ENCODE measurements at regions not wholly inside any gene's neighbourhood (a gene's known extent, or its start where the extent isn't known, plus 50 kb on each side); places are given as distances from the start of the nearest gene placed in this dataset.

- Mint-ChIP-seq H3K4me1 (ENCODE audit: low read depth) (no peaks in the 10 kb centered on the region), H3K36me3 (ENCODE audit: low read depth) (no peaks in the 10 kb centered on the region), H3K9me3 (peaks cover 12% of the 10 kb centered on the region), H3K27me3 (ENCODE audit: low read depth) (no peaks in the 10 kb centered on the region), H3K4me3 (no peak overlapping the region), H3K27ac (no peak overlapping the region)
- no peak for DNase-seq (ENCODE audit: low spot score)
Observed at GRCh38 chr5:28483327-28484025, 1445.1 kb upstream of the CDH9 start.

GRCh38 chr5:28473531-28474107 is 1435.2 kb upstream of the CDH9 start:
- no peak for DNase-seq (ENCODE audit: low spot score)
- H3K27me3 Mint-ChIP-seq (ENCODE audit: low read depth), result no peaks in the 10 kb centered on the region
- H3K4me1 Mint-ChIP-seq (ENCODE audit: low read depth), result no peaks in the 10 kb centered on the region
- H3K4me3 Mint-ChIP-seq, result no peak overlapping the region
- H3K27ac Mint-ChIP-seq, result no peak overlapping the region
- H3K9me3 Mint-ChIP-seq, result peaks cover 46% of the 10 kb centered on the region
- H3K36me3 Mint-ChIP-seq (ENCODE audit: low read depth), result no peaks in the 10 kb centered on the region

- Mint-ChIP-seq H3K4me1 (ENCODE audit: low read depth) (no peaks in the 10 kb centered on the region), H3K36me3 (ENCODE audit: low read depth) (no peaks in the 10 kb centered on the region), H3K27ac (no peak overlapping the region), H3K4me3 (no peak overlapping the region), H3K27me3 (ENCODE audit: low read depth) (no peaks in the 10 kb centered on the region), H3K9me3 (peaks cover 44% of the 10 kb centered on the region)
- DNase-seq (ENCODE audit: low spot score), result no peak
Observed at GRCh38 chr5:28468166-28468565, 1429.8 kb upstream of the CDH9 start.

GRCh38 chr5:28463728-28464127 is 1425.3 kb upstream of the CDH9 start:
- Mint-ChIP-seq H3K36me3 (ENCODE audit: low read depth) (no peaks in the 10 kb centered on the region), H3K4me3 (no peak overlapping the region), H3K4me1 (ENCODE audit: low read depth) (no peaks in the 10 kb centered on the region), H3K9me3 (peaks cover 20% of the 10 kb centered on the region), H3K27me3 (ENCODE audit: low read depth) (no peaks in the 10 kb centered on the region), H3K27ac (no peak overlapping the region)
- DNase-seq (ENCODE audit: low spot score), result no peak

GRCh38 chr5:28451483-28451882 is 1413.1 kb upstream of the CDH9 start:
- H3K4me1 Mint-ChIP-seq (ENCODE audit: low read depth), result no peaks in the 10 kb centered on the region
- H3K36me3 Mint-ChIP-seq (ENCODE audit: low read depth), result no peaks in the 10 kb centered on the region
- H3K4me3 Mint-ChIP-seq, result no peak overlapping the region
- no peak for DNase-seq (ENCODE audit: low spot score)
- peaks cover 37% of the 10 kb centered on the region for H3K9me3 Mint-ChIP-seq
- no peak overlapping the region for H3K27ac Mint-ChIP-seq
- H3K27me3 Mint-ChIP-seq (ENCODE audit: low read depth), result no peaks in the 10 kb centered on the region

GRCh38 chr5:28450997-28451396 is 1412.6 kb upstream of the CDH9 start:
- H3K9me3 Mint-ChIP-seq, result peaks cover 37% of the 10 kb centered on the region
- no peak for DNase-seq (ENCODE audit: low spot score)
- no peaks in the 10 kb centered on the region for H3K36me3 Mint-ChIP-seq (ENCODE audit: low read depth)
- H3K27ac Mint-ChIP-seq, result no peak overlapping the region
- no peak overlapping the region for H3K4me3 Mint-ChIP-seq
- H3K4me1 Mint-ChIP-seq (ENCODE audit: low read depth), result no peaks in the 10 kb centered on the region
- H3K27me3 Mint-ChIP-seq (ENCODE audit: low read depth), result no peaks in the 10 kb centered on the region

GRCh38 chr5:28448791-28449190 is 1410.4 kb upstream of the CDH9 start:
- Mint-ChIP-seq H3K27me3 (ENCODE audit: low read depth) (no peaks in the 10 kb centered on the region), H3K36me3 (ENCODE audit: low read depth) (no peaks in the 10 kb centered on the region), H3K4me1 (ENCODE audit: low read depth) (no peaks in the 10 kb centered on the region), H3K27ac (no peak overlapping the region), H3K4me3 (no peak overlapping the region), H3K9me3 (peaks cover 41% of the 10 kb centered on the region)
- no peak for DNase-seq (ENCODE audit: low spot score)

GRCh38 chr5:28430565-28431178 is 1392.3 kb upstream of the CDH9 start:
- Mint-ChIP-seq H3K4me3 (no peak overlapping the region), H3K27me3 (ENCODE audit: low read depth) (no peaks in the 10 kb centered on the region), H3K36me3 (ENCODE audit: low read depth) (no peaks in the 10 kb centered on the region), H3K4me1 (ENCODE audit: low read depth) (no peaks in the 10 kb centered on the region), H3K27ac (no peak overlapping the region), H3K9me3 (peaks cover 37% of the 10 kb centered on the region)
- no peak for DNase-seq (ENCODE audit: low spot score)

GRCh38 chr5:28421141-28421540 is 1382.8 kb upstream of the CDH9 start:
- H3K4me3 Mint-ChIP-seq, result no peak overlapping the region
- no peaks in the 10 kb centered on the region for H3K4me1 Mint-ChIP-seq (ENCODE audit: low read depth)
- no peaks in the 10 kb centered on the region for H3K36me3 Mint-ChIP-seq (ENCODE audit: low read depth)
- DNase-seq (ENCODE audit: low spot score), result no peak
- no peaks in the 10 kb centered on the region for H3K27me3 Mint-ChIP-seq (ENCODE audit: low read depth)
- H3K9me3 Mint-ChIP-seq, result peaks cover 31% of the 10 kb centered on the region
- no peak overlapping the region for H3K27ac Mint-ChIP-seq

- Mint-ChIP-seq H3K27ac (no peak overlapping the region), H3K27me3 (ENCODE audit: low read depth) (no peaks in the 10 kb centered on the region), H3K9me3 (peaks cover 30% of the 10 kb centered on the region), H3K36me3 (ENCODE audit: low read depth) (no peaks in the 10 kb centered on the region), H3K4me3 (no peak overlapping the region), H3K4me1 (ENCODE audit: low read depth) (no peaks in the 10 kb centered on the region)
- no peak for DNase-seq (ENCODE audit: low spot score)
Observed at GRCh38 chr5:28415791-28416443, 1377.5 kb upstream of the CDH9 start.

- no peak for DNase-seq (ENCODE audit: low spot score)
- Mint-ChIP-seq H3K4me3 (no peak overlapping the region), H3K27me3 (ENCODE audit: low read depth) (no peaks in the 10 kb centered on the region), H3K9me3 (peaks cover 40% of the 10 kb centered on the region), H3K27ac (no peak overlapping the region), H3K36me3 (ENCODE audit: low read depth) (no peaks in the 10 kb centered on the region), H3K4me1 (ENCODE audit: low read depth) (no peaks in the 10 kb centered on the region)
Observed at GRCh38 chr5:28414619-28415018, 1376.2 kb upstream of the CDH9 start.

GRCh38 chr5:28408651-28409050 is 1370.3 kb upstream of the CDH9 start:
- no peaks in the 10 kb centered on the region for H3K36me3 Mint-ChIP-seq (ENCODE audit: low read depth)
- no peak overlapping the region for H3K4me3 Mint-ChIP-seq
- H3K4me1 Mint-ChIP-seq (ENCODE audit: low read depth), result no peaks in the 10 kb centered on the region
- no peaks in the 10 kb centered on the region for H3K27me3 Mint-ChIP-seq (ENCODE audit: low read depth)
- H3K27ac Mint-ChIP-seq, result no peak overlapping the region
- no peak for DNase-seq (ENCODE audit: low spot score)
- H3K9me3 Mint-ChIP-seq, result peaks cover 52% of the 10 kb centered on the region

GRCh38 chr5:28408186-28408585 is 1369.8 kb upstream of the CDH9 start:
- Mint-ChIP-seq H3K27ac (no peak overlapping the region), H3K4me3 (no peak overlapping the region), H3K27me3 (ENCODE audit: low read depth) (no peaks in the 10 kb centered on the region), H3K36me3 (ENCODE audit: low read depth) (no peaks in the 10 kb centered on the region), H3K4me1 (ENCODE audit: low read depth) (no peaks in the 10 kb centered on the region), H3K9me3 (peaks cover 49% of the 10 kb centered on the region)
- DNase-seq (ENCODE audit: low spot score), result no peak

GRCh38 chr5:28404363-28405071 is 1366.1 kb upstream of the CDH9 start:
- Mint-ChIP-seq H3K27ac (no peak overlapping the region), H3K36me3 (ENCODE audit: low read depth) (no peaks in the 10 kb centered on the region), H3K9me3 (peaks cover 33% of the 10 kb centered on the region), H3K27me3 (ENCODE audit: low read depth) (no peaks in the 10 kb centered on the region), H3K4me3 (no peak overlapping the region), H3K4me1 (ENCODE audit: low read depth) (no peaks in the 10 kb centered on the region)
- no peak for DNase-seq (ENCODE audit: low spot score)
